ENCODE measurements at regions not wholly inside any gene's neighbourhood (a gene's known extent, or its start where the extent isn't known, plus 50 kb on each side); places are given as distances from the start of the nearest gene placed in this dataset.

DNA sequence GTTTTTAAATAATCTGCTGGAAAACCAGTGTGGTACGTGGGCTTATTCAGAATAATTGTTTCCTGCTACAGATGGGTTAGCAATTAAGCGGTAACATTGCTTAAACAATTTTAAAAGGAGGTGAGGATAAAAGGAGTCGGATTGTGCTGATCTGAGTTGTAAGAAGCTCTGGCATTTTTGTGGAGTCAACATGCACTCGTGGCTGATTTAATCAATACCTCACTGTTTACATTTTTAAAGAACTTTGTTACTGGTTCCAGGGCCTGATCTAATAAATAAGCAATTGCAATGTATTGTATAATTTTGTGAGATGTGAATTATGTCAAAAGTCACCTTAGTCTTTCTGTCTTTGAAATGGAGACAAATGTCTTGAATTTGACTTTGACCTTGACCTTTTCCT is 474.0 kb downstream of the SETD4 start:
- no peak for DNase-seq

GRCh38 chr21:35585878-35586277 is 474.4 kb downstream of the SETD4 start:
- DNase-seq, result no peak

DNA sequence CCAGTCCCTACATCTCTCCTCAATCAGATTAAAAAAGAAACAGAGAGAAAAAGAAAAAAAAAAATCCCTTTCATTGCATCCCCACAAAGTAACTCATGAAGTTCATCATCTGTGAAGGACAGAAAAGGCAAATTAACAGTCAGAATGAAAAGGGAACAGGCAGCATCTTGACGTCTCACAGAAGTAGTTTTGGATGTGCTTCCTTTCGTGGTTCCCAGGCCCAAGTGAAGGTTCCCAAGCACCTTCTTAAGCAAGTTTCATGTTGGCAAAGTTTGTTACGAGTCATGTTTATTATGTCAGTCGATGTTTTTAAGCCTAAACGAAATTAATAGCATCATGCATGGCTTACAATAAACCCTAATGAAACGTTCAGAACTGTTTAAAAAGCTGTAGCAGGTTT is 475.2 kb downstream of the SETD4 start:
- no peak for DNase-seq

- no peak for DNase-seq
These were observed 476.6 kb downstream of the SETD4 start for GRCh38 chr21:35583566-35584216.

- DNase-seq, result no peak
These were observed 477.6 kb downstream of the SETD4 start for GRCh38 chr21:35582731-35583130.

GRCh38 chr21:35581640-35582039 is 478.7 kb downstream of the SETD4 start:
- DNase-seq, result no peak

GRCh38 chr21:35579520-35580293 is 480.6 kb downstream of the SETD4 start:
- DNase-seq, result no peak

GRCh38 chr21:35578831-35579471 is 481.4 kb downstream of the SETD4 start:
- no peak for DNase-seq

- DNase-seq, result no peak
These were observed 482.0 kb downstream of the SETD4 start for GRCh38 chr21:35578347-35578782.

DNA sequence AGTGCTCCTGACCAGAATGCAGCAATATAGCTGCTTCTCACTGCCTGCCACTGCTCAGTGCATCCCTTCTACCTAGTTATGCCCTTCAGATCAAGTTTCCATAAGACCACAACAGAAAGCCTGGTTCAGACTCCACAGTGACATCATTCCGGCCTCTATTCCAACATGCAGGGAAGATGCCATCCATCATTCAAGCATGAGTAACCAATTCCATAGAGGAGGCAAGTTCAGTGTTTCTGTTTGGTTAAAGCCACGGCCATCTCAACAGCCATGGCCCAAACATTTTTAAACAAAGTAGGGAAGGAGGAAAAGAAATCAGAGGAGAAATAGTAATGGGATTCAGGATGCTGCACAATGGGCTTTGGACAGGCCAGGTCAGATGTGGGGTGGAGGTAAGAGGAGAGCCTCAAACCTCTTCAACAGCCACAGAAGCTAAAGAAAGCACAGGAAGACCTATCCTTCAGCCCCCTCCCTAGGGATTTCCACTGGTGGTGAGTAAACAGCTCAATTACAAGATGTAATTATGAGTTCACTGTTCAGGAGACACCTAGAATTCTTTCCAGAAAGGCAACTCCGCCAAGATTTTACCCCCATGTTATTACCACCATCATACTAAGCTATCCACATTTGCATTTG is 484.9 kb downstream of the SETD4 start:
- no peak for DNase-seq

GRCh38 chr21:35573472-35574374 is 486.6 kb downstream of the SETD4 start:
- DNase-seq, result no peak

GRCh38 chr21:35571910-35572309 is 488.4 kb downstream of the SETD4 start:
- no peak for DNase-seq

- no peak for DNase-seq
These were observed 491.7 kb downstream of the SETD4 start for GRCh38 chr21:35568643-35569042.

DNA sequence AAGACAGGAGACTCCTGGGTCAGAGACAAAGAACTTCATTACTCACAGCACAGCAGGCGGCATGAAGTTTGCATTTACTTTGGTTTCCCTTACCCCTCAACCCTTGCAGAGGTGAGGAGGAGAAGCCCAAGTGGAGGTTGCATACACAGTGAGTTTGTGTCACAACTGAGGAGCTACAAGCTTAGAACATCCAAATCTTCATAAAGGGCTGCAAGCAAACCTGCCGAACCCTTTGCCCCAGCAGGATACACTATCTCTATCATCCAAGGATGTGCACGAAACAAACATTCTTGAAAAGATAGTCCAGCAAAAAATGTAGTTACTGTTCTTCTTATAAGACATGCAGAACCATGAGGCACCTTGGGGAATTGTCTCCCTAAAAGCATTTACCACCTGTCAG is 493.5 kb downstream of the SETD4 start:
- DNase-seq, result no peak

- DNase-seq, result no peak
These were observed 495.1 kb downstream of the SETD4 start for GRCh38 chr21:35565204-35565611.

- DNase-seq, result no peak
These were observed 496.4 kb downstream of the SETD4 start for GRCh38 chr21:35563885-35564451.

DNA sequence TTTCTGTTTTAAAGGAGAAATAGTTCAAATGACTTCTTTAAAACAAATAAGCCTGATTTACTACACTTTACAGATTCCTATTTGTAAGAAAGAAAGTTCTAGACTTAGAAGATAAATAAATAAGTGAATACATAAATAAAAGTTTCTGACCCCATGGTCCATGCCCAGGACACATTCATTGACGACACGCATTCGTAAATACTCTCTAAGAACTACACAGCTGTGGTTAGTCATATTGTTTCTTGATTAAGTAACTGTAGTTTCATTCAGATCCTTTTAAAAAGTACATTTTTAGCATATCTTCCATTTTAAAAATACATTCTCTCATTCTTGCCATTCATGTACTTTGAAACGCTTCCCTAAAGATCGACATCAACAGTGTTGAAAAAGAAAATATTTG is 497.4 kb downstream of the SETD4 start:
- DNase-seq, result no peak

- no peak for DNase-seq
These were observed 499.2 kb downstream of the SETD4 start for GRCh38 chr21:35561116-35561515.

DNA sequence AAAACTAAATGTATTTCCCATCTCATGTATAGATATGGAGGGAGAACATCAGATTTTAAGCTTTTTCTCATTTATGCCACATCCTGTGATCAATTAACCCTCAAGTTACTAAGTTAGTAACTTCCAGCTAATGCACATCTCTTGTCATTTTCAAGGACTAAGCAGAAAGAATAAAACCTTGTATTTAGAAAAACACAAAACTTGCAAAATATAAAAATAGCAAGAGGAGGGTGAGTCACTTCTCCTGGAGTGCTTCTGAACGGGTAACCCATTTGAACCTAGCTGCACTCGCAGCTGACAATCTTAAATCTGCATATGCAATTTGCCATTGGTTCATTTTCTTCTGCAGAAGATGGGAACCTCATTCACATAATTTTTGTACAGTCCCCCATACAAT is 500.5 kb downstream of the SETD4 start:
- no peak for DNase-seq

- no peak for DNase-seq
These were observed 501.0 kb downstream of the SETD4 start for GRCh38 chr21:35559128-35559828.

DNA sequence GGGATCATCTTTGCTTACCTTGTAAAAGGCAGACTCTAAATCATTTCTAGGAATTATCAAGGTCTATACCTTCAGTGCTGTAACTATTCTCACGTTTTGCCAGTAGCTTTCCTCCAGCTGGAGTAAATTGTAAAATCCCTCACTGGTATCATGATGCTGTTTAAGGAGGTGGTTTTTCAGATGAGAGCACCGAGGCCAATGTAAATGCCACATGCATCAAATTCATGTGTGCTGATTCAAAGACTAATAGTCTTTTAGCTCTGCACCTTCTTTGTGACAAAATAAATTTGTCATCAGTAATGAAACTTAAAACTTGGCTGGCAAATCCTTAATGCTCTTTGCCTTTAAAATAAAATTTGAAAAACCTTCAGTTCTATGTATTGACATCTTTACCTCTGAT is 503.8 kb downstream of the SETD4 start:
- DNase-seq, result no peak

Data from hematopoietic multipotent progenitor cell treated with erythropoietin and hydrocortisone succinate and interleukin-3 and kit ligand, for 8 days (in vitro differentiated cells).